Liver (tissue), 8 donors: ENCODE measurements at regions not wholly inside any gene's neighbourhood (a gene's known extent, or its start where the extent isn't known, plus 50 kb on each side); places are given as distances from the start of the nearest gene placed in this dataset.

Experiments used
- DNase-seq: peaks from one replicate; pipeline ENCODE4 v3.0.0-alpha.2; 2017; ENCODE audit warnings: low spot score
- H3K27ac ChIP-seq, 2 donors: one replicate each; pipeline ENCODE4 v1.7.0; 2013; ENCODE audit warnings: inconsistent platforms in 2 of 2, low read length in 2 of 2, control low read depth in 1 of 2, low read depth in 1 of 2, mild to moderate bottlenecking in 1 of 2
- H3K27me3 ChIP-seq, 4 donors: one replicate each; pipeline versions ENCODE4 v1.6.1 to v1.7.0; 2013; ENCODE audit warnings: low read length in 3 of 4, inconsistent platforms in 1 of 4, mild to moderate bottlenecking in 1 of 4, moderate library complexity in 1 of 4; ENCODE audit not compliant: control insufficient read depth in 4 of 4, insufficient read depth in 4 of 4
- H3K36me3 ChIP-seq, 4 donors: one replicate each; pipeline versions ENCODE4 v1.6.1 to v1.7.0; 2013; ENCODE audit warnings: low read length in 3 of 4, mild to moderate bottlenecking in 3 of 4, low read depth in 1 of 4, moderate library complexity in 1 of 4; ENCODE audit not compliant: control insufficient read depth in 4 of 4, insufficient read depth in 3 of 4
- H3K4me1 ChIP-seq, 4 donors: one replicate each; pipeline versions ENCODE4 v1.6.1 to v1.7.0; 2013; ENCODE audit warnings: low read length in 3 of 4, mild to moderate bottlenecking in 3 of 4, moderate library complexity in 1 of 4; ENCODE audit not compliant: control insufficient read depth in 4 of 4, insufficient read depth in 4 of 4
- H3K4me3 ChIP-seq, 3 donors: one replicate each; pipeline versions ENCODE4 v1.6.1 to v1.7.0; 2013; ENCODE audit warnings: low read length in 3 of 3, control low read depth in 1 of 3, low read depth in 1 of 3, mild to moderate bottlenecking in 1 of 3
- H3K9ac ChIP-seq, 2 donors: one replicate each; pipeline ENCODE4 v1.7.0; 2013; ENCODE audit warnings: low read length in 2 of 2, mild to moderate bottlenecking in 2 of 2, moderate library complexity in 2 of 2, control low read depth in 1 of 2, low read depth in 1 of 2
- H3K9me3 ChIP-seq, 4 donors: one replicate each; pipeline versions ENCODE4 v1.6.1 to v1.7.0; 2013; ENCODE audit warnings: low read length in 3 of 4; ENCODE audit not compliant: control insufficient read depth in 4 of 4
- EGR1 ChIP-seq, 2 donors: IDR thresholded peaks; 2 replicates each; pipeline ENCODE4 v1.6.1; 2016 to 2018; ENCODE audit warnings: antibody characterized with exemption in 2 of 2, low read depth in 2 of 2
- FOXA1 ChIP-seq: IDR thresholded peaks from 2 replicates; pipeline ENCODE4 v1.6.1; 2016; ENCODE audit warnings: antibody characterized with exemption
- FOXA2 ChIP-seq: IDR thresholded peaks from 2 replicates; pipeline ENCODE4 v1.6.1; 2016; ENCODE audit warnings: antibody characterized with exemption
- GABPA ChIP-seq, 2 donors: IDR thresholded peaks in 1 of 2; conservative IDR thresholded peaks in 1 of 2; 2 replicates each; pipeline ENCODE4 v1.6.1; 2016; ENCODE audit warnings: antibody characterized with exemption in 2 of 2, mild to moderate bottlenecking in 1 of 2, moderate library complexity in 1 of 2
- HNF4A ChIP-seq, 2 donors: conservative IDR thresholded peaks; 2 replicates each; pipeline ENCODE4 v1.6.1; 2016; ENCODE audit warnings: antibody characterized with exemption in 2 of 2, mild to moderate bottlenecking in 2 of 2
- HNF4G ChIP-seq: IDR thresholded peaks from 2 replicates; pipeline ENCODE4 v1.6.1; 2016; ENCODE audit warnings: antibody characterized with exemption
- JUND ChIP-seq, 2 donors: IDR thresholded peaks; 2 replicates each; pipeline ENCODE4 v1.6.1; 2016; ENCODE audit warnings: antibody characterized with exemption in 2 of 2
- NR2F2 ChIP-seq: IDR thresholded peaks from 2 replicates; pipeline ENCODE4 v1.6.1; 2016; ENCODE audit warnings: antibody characterized with exemption
- RAD21 ChIP-seq, 2 donors: IDR thresholded peaks; 2 replicates each; pipeline ENCODE4 v1.6.1; 2016; ENCODE audit warnings: antibody characterized with exemption in 2 of 2, mild to moderate bottlenecking in 2 of 2
- REST ChIP-seq: IDR thresholded peaks from 2 replicates; pipeline ENCODE4 v1.6.1; 2016; ENCODE audit warnings: antibody characterized with exemption, mild to moderate bottlenecking
- RXRA ChIP-seq, 2 donors: IDR thresholded peaks; 2 replicates each; pipeline ENCODE4 v1.6.1; 2017 to 2018; ENCODE audit warnings: antibody characterized with exemption in 2 of 2, mild to moderate bottlenecking in 1 of 2
- SP1 ChIP-seq: IDR thresholded peaks from 2 replicates; pipeline ENCODE4 v1.6.1; 2018; ENCODE audit warnings: antibody characterized with exemption, mild to moderate bottlenecking
- TAF1 ChIP-seq: conservative IDR thresholded peaks from 2 replicates; pipeline ENCODE4 v1.6.1; 2016; ENCODE audit warnings: antibody characterized with exemption, mild to moderate bottlenecking
- YY1 ChIP-seq: IDR thresholded peaks from 2 replicates; pipeline ENCODE4 v1.6.1; 2016; ENCODE audit warnings: antibody characterized with exemption, mild to moderate bottlenecking
- WGBS: extraction: QIAGEN DNeasy Blood & Tissue Kit; methylation state at CpG from one replicate; pipeline ENCODE4 v1.1.7; 2013; 5-methylcytosine and 5-hydroxymethylcytosine counted together
- TF ChIP-seq, protein P1 (sequence below): IDR thresholded peaks from 2 replicates; pipeline ENCODE4 v1.6.1; 2016; ENCODE audit warnings: antibody characterized with exemption
- TF ChIP-seq, protein P2 (sequence below): IDR thresholded peaks from 2 replicates; pipeline ENCODE4 v1.6.1; 2016; ENCODE audit warnings: antibody characterized with exemption
- TF ChIP-seq, protein P3 (sequence below): fragments of 150-350 bp; IDR thresholded peaks from 2 replicates; pipeline ENCODE4 v1.5.1; 2017; ENCODE audit warnings: improper control_type of control experiment, low read depth, low read length; ENCODE audit not compliant: missing input control
- TF ChIP-seq, protein P4 (sequence below): IDR thresholded peaks from 2 replicates; pipeline ENCODE4 v1.6.1; 2016; ENCODE audit warnings: antibody characterized with exemption
- donor health status: healthy.
- donor health status: healthy.
- donor health status: healthy.
- donor health status: healthy.
- donor health status: healthy.

DNA sequence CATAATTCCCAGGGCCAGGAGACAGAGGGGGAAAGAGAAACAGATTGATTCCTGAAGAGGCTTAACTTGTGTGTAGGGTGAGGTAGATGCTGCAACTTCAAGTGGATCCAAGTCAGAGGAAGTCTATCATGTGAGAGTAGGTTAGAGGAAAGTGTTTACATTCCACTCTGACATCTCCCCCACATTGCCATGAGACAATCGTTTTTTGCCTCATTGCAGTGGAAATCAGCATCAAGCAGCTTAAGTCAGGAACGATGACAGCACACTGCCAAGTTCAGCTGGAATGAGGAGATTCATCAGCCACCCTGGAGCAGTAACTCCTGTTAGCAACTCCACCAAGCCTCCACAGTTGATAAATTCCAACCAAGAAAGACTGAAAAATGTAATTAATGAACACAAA lies 689.7 kb upstream of the MEF2C start:
- 54% methylated on average over 2 of the region's 2 CpGs for WGBS
- H3K9me3 ChIP-seq, result no peaks in the 10 kb centered on the region
- H3K27ac ChIP-seq, result no peak overlapping the region
- H3K9ac ChIP-seq, result no peak overlapping the region
- no peak overlapping the region for H3K4me3 ChIP-seq
- TF ChIP-seq GABPA (IDR thresholded peaks at IDR 0.05 in 1 of 2, conservative IDR thresholded peaks at IDR 0.05 in 1 of 2), result no peak
- no peak for TF ChIP-seq HNF4G
- no peaks in the 10 kb centered on the region for H3K27me3 ChIP-seq
- H3K36me3 ChIP-seq, result no peaks in the 10 kb centered on the region
- no peaks in the 10 kb centered on the region for H3K4me1 ChIP-seq
- no peak for DNase-seq

DNA sequence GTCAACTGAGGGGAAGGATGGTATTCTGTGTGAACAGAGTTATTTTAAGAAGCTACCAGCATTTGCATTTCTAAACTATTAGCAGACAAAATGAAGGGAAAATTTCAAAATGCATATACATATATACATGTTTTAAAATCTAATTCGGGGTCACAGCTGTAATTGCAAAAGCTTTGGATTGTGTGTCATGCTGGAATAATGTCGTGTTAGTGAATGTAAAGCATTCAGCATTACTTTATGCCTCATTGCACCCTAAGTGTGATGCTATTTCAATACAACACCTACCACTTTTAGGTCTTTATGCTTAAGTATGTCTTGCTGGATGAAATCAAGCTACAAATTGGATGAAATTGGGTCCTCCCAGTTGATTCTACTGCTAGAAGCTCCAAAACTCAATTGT lies 687.6 kb upstream of the MEF2C start:
- no peak for TF ChIP-seq REST
- no peak for TF ChIP-seq GABPA (IDR thresholded peaks at IDR 0.05 in 1 of 2, conservative IDR thresholded peaks at IDR 0.05 in 1 of 2)
- TF ChIP-seq, protein P1, sequence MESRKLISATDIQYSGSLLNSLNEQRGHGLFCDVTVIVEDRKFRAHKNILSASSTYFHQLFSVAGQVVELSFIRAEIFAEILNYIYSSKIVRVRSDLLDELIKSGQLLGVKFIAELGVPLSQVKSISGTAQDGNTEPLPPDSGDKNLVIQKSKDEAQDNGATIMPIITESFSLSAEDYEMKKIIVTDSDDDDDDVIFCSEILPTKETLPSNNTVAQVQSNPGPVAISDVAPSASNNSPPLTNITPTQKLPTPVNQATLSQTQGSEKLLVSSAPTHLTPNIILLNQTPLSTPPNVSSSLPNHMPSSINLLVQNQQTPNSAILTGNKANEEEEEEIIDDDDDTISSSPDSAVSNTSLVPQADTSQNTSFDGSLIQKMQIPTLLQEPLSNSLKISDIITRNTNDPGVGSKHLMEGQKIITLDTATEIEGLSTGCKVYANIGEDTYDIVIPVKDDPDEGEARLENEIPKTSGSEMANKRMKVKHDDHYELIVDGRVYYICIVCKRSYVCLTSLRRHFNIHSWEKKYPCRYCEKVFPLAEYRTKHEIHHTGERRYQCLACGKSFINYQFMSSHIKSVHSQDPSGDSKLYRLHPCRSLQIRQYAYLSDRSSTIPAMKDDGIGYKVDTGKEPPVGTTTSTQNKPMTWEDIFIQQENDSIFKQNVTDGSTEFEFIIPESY, result no peak
- TF ChIP-seq, protein P2, sequence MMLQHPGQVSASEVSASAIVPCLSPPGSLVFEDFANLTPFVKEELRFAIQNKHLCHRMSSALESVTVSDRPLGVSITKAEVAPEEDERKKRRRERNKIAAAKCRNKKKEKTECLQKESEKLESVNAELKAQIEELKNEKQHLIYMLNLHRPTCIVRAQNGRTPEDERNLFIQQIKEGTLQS, result no peak
- no peak for TF ChIP-seq FOXA1
- no peak for TF ChIP-seq YY1
- TF ChIP-seq RAD21 (IDR thresholded peaks at IDR 0.05), result no peak
- TF ChIP-seq, protein P3, sequence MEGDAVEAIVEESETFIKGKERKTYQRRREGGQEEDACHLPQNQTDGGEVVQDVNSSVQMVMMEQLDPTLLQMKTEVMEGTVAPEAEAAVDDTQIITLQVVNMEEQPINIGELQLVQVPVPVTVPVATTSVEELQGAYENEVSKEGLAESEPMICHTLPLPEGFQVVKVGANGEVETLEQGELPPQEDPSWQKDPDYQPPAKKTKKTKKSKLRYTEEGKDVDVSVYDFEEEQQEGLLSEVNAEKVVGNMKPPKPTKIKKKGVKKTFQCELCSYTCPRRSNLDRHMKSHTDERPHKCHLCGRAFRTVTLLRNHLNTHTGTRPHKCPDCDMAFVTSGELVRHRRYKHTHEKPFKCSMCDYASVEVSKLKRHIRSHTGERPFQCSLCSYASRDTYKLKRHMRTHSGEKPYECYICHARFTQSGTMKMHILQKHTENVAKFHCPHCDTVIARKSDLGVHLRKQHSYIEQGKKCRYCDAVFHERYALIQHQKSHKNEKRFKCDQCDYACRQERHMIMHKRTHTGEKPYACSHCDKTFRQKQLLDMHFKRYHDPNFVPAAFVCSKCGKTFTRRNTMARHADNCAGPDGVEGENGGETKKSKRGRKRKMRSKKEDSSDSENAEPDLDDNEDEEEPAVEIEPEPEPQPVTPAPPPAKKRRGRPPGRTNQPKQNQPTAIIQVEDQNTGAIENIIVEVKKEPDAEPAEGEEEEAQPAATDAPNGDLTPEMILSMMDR, result no peak
- no peak for TF ChIP-seq EGR1 (IDR thresholded peaks at IDR 0.05; ENCODE audit: low read depth in 2 of 2)
- no peak for TF ChIP-seq TAF1
- TF ChIP-seq RXRA (IDR thresholded peaks at IDR 0.05), result no peak
- TF ChIP-seq, protein P4, sequence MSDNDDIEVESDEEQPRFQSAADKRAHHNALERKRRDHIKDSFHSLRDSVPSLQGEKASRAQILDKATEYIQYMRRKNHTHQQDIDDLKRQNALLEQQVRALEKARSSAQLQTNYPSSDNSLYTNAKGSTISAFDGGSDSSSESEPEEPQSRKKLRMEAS, result no peak
- TF ChIP-seq HNF4G, result no peak
- TF ChIP-seq JUND (IDR thresholded peaks at IDR 0.05), result no peak
- TF ChIP-seq NR2F2, result no peak
- no peak for TF ChIP-seq SP1
- no peak for TF ChIP-seq FOXA2
- TF ChIP-seq HNF4A (conservative IDR thresholded peaks at IDR 0.05), result no peak
- DNase-seq, result no peak
- WGBS, result 71% methylated on average over 2 of the region's 2 CpGs
- no peak overlapping the region for H3K27ac ChIP-seq
- H3K27me3 ChIP-seq, result peaks cover 0 to 2% (median 0%) of the 10 kb centered on the region in 4 donors
- H3K4me3 ChIP-seq, result no peak overlapping the region
- no peaks in the 10 kb centered on the region for H3K36me3 ChIP-seq
- H3K9ac ChIP-seq, result no peak overlapping the region
- H3K4me1 ChIP-seq, result no peaks in the 10 kb centered on the region
- H3K9me3 ChIP-seq, result no peaks in the 10 kb centered on the region
